CD4-positive, alpha-beta memory T cell (primary cell): ENCODE measurements at regions not wholly inside any gene's neighbourhood (a gene's known extent, or its start where the extent isn't known, plus 50 kb on each side); places are given as distances from the start of the nearest gene placed in this dataset.
A peak's percentile ranks its signal among the peaks of the same experiment; 100 is the strongest.
"Not testable (repeated sequence)": the region's sequence is repeated elsewhere in the genome, so short reads cannot be mapped to it uniquely, and the experiment has no call there.

ENCODE experiments used
- CTCF ChIA-PET: fragments of 350-600 bp; sonication (Branson Sonifier 250); formaldehyde crosslinking; loops from one replicate; lab custom pipeline; 2021; ENCODE audit warnings: inconsistent platforms; ENCODE audit not compliant: partially characterized antibody; lab: Charles Lee
- POLR2A ChIA-PET: fragments of 350-600 bp; sonication (Branson Sonifier 250); formaldehyde crosslinking; loops from one replicate; lab custom pipeline; 2021; ENCODE audit not compliant: partially characterized antibody; lab: Charles Lee
- DNase-seq, 5 donors: peaks; one replicate each; pipeline versions ENCODE4 v3.0.0 to v3.0.0-alpha.2; 2020 to 2022; ENCODE audit warnings: mixed read lengths in 1 of 5
- H3K27ac ChIP-seq: one replicate; pipeline ENCODE4 v1.7.0; 2013; ENCODE audit warnings: low read depth, low read length
- H3K27me3 ChIP-seq: 2 replicates; pipeline ENCODE4 v1.7.0; 2013; ENCODE audit warnings: mild to moderate bottlenecking, low read length, moderate library complexity; ENCODE audit not compliant: insufficient read depth
- H3K36me3 ChIP-seq: 2 replicates; pipeline ENCODE4 v1.7.0; 2013; ENCODE audit warnings: mild to moderate bottlenecking, low read length, moderate library complexity; ENCODE audit not compliant: insufficient read depth
- H3K4me1 ChIP-seq: 2 replicates; pipeline ENCODE4 v1.7.0; 2013; ENCODE audit warnings: mild to moderate bottlenecking, low read length, moderate library complexity; ENCODE audit not compliant: insufficient read depth
- H3K4me3 ChIP-seq, 2 donors: one replicate each; pipeline ENCODE4 v1.7.0; 2013; ENCODE audit warnings: low read length in 2 of 2, mild to moderate bottlenecking in 1 of 2
- H3K9me3 ChIP-seq, 2 donors: one replicate each; pipeline ENCODE4 v1.7.0; 2013; ENCODE audit warnings: low read length in 2 of 2, control low read depth in 1 of 2; ENCODE audit not compliant: control insufficient read depth in 1 of 2
- H3K27ac Mint-ChIP-seq, 7 donors: one replicate each; pipeline ENCODE4 v1.8.0; 2020 to 2021; ENCODE audit warnings: mixed read lengths in 7 of 7, mild to moderate bottlenecking in 6 of 7, inconsistent platforms in 3 of 7, moderate library complexity in 3 of 7
- H3K27me3 Mint-ChIP-seq, 2 donors: one replicate each; pipeline ENCODE4 v1.8.0; 2020 to 2021; ENCODE audit warnings: mixed read lengths in 2 of 2
- H3K36me3 Mint-ChIP-seq, 2 donors: one replicate each; pipeline ENCODE4 v1.8.0; 2020 to 2021; ENCODE audit warnings: mixed read lengths in 2 of 2, inconsistent platforms in 1 of 2, mild to moderate bottlenecking in 1 of 2
- H3K4me1 Mint-ChIP-seq, 4 donors: one replicate each; pipeline ENCODE4 v1.8.0; 2020 to 2021; ENCODE audit warnings: mixed read lengths in 4 of 4, mild to moderate bottlenecking in 1 of 4
- H3K4me3 Mint-ChIP-seq, 8 donors: one replicate each; pipeline ENCODE4 v1.8.0; 2020 to 2021; ENCODE audit warnings: mixed read lengths in 8 of 8, mild to moderate bottlenecking in 7 of 8, moderate library complexity in 6 of 8, inconsistent platforms in 3 of 8
- H3K9me3 Mint-ChIP-seq, 8 donors: one replicate each; pipeline ENCODE4 v1.8.0; 2020 to 2021; ENCODE audit warnings: mixed read lengths in 8 of 8, mild to moderate bottlenecking in 5 of 8, inconsistent platforms in 3 of 8, moderate library complexity in 1 of 8
- intact Hi-C: fragments of 100-400 bp; cut with micrococcal nuclease; formaldehyde crosslinking; loops from one replicate; pipeline ENCODE4 v1.15.1; 2023

- Mint-ChIP-seq H3K27ac (peak overlapping the region in 1 of 7 donors; percentile 24), H3K9me3 (peaks cover 0 to 9% (median 0%) of the 10 kb centered on the region in 8 donors), H3K36me3 (peaks cover 33 to 40% of the 10 kb centered on the region in 2 donors), H3K4me3 (no peak overlapping the region), H3K4me1 (peaks cover 12 to 25% (median 19%) of the 10 kb centered on the region in 4 donors), H3K27me3 (no peaks in the 10 kb centered on the region)
- intact Hi-C loops, result no loop called here
- H3K4me1 ChIP-seq, result peaks cover 21% of the 10 kb centered on the region
- H3K36me3 ChIP-seq, result peaks cover 3% of the 10 kb centered on the region
- no peak overlapping the region for H3K27ac ChIP-seq
- ChIA-PET CTCF (interaction anchor here (1.0 kb wide), 1 partner anchor 31 kb away, joined by 3 read pairs; no protein-coding TSS in a partner anchor), POLR2A (no interaction called here)
- no peaks in the 10 kb centered on the region for H3K9me3 ChIP-seq
- no peak for DNase-seq
- H3K27me3 ChIP-seq, result no peaks in the 10 kb centered on the region
- H3K4me3 ChIP-seq, result no peak overlapping the region
These were observed 81.5 kb upstream of the EDEM3 start for GRCh38 chr1:184836141-184836540.

DNA sequence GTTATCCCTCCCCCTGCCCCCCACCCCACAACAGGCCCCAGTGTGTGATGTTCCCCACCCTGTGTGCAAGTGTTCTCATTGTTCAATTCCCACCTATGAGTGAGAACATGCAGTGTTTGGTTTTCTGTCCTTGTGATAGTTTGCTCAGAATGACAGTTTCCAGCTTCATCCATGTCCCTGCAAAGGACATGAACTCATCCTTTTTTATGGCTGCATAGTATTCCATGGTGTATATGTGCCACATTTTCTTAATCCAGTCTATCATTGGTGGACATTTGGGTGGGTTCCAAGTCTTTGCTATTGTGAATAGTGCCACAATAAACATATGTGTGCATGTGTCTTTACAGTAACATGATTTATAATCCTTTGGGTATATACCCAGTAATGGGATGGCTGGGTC, 79.3 kb upstream of the EDEM3 start:
- H3K9me3 Mint-ChIP-seq, DNase-seq, H3K4me3 Mint-ChIP-seq, intact Hi-C loops, H3K36me3 ChIP-seq, H3K4me1 ChIP-seq, H3K27me3 ChIP-seq, H3K27ac ChIP-seq, H3K27me3 Mint-ChIP-seq, H3K9me3 ChIP-seq, H3K4me3 ChIP-seq, H3K27ac Mint-ChIP-seq, POLR2A ChIA-PET: not testable (repeated sequence)
- Mint-ChIP-seq H3K4me1 (peaks cover 3 to 14% (median 8%) of the 10 kb centered on the region in 4 donors), H3K36me3 (peaks cover 47 to 53% of the 10 kb centered on the region in 2 donors)
- CTCF ChIA-PET, result interaction anchor here (1.3 to 3.3 kb wide), 2 partner anchors 26 to 148 kb away, joined by 3 to 11 read pairs; no protein-coding TSS in a partner anchor

- POLR2A ChIA-PET, result interaction anchor here (0.8 to 1.2 kb wide), 3 partner anchors 10 to 12 kb away, joined by 3 to 4 read pairs (median 3); no protein-coding TSS in a partner anchor
- Mint-ChIP-seq H3K36me3 (peaks cover 45 to 46% of the 10 kb centered on the region in 2 donors), H3K4me1 (no peaks in the 10 kb centered on the region), H3K9me3 (peaks cover 0 to 9% (median 0%) of the 10 kb centered on the region in 8 donors), H3K27me3 (no peaks in the 10 kb centered on the region), H3K4me3 (no peak overlapping the region), H3K27ac (peak overlapping the region in 2 of 7 donors; percentile 16 to 35)
- Histone ChIP-seq H3K27ac (no peak overlapping the region), H3K4me1 (no peaks in the 10 kb centered on the region), H3K27me3 (no peaks in the 10 kb centered on the region), H3K36me3 (peaks cover 3% of the 10 kb centered on the region), H3K9me3 (no peaks in the 10 kb centered on the region), H3K4me3 (no peak overlapping the region)
- no peak for DNase-seq
- intact Hi-C loops, result no loop called here
- CTCF ChIA-PET, result interaction anchor here (0.9 to 3.3 kb wide), 4 partner anchors 25 to 849 kb away, joined by 3 to 11 read pairs (median 3); no protein-coding TSS in a partner anchor
These were observed 77.9 kb upstream of the EDEM3 start for GRCh38 chr1:184832517-184832916.

DNA sequence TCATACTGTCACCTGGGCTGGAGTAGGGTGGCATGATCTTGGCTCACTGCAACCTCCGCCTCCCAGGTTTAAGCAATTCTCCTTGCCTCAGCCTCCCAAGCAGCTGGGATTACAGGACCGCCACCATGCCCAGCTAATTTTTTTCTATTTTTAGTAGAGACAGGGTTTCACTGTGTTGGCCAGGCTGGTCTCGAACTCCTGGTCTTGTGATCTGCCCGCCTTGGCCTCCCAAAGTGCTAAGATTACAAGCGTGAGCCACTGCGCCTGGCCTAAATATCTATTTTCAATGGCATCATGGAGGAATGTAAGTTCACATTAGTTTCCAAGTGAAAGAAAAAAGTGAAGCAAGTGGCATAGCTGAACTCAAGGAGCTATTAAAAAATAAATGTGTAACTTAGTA, 74.8 kb upstream of the EDEM3 start:
- intact Hi-C loops, result loop anchor here (5.0 kb wide), 1 partner anchor 38 kb away; no protein-coding TSS in a partner anchor
- H3K4me3 Mint-ChIP-seq, H3K9me3 Mint-ChIP-seq, H3K9me3 ChIP-seq, H3K27ac ChIP-seq, H3K4me1 ChIP-seq, H3K4me3 ChIP-seq, DNase-seq, CTCF ChIA-PET, H3K27me3 Mint-ChIP-seq, H3K36me3 ChIP-seq, H3K27ac Mint-ChIP-seq, H3K4me1 Mint-ChIP-seq, H3K27me3 ChIP-seq: not testable (repeated sequence)
- H3K36me3 Mint-ChIP-seq, result peaks cover 38 to 54% of the 10 kb centered on the region in 2 donors
- POLR2A ChIA-PET, result interaction anchor here (1.0 kb wide), 1 partner anchor 13 kb away, joined by 3 read pairs; no protein-coding TSS in a partner anchor

GRCh38 chr1:184828369-184828717, 73.7 kb upstream of the EDEM3 start:
- ChIA-PET CTCF (interaction anchor here (0.6 to 1.1 kb wide), 3 partner anchors 34 to 154 kb away, joined by 3 to 5 read pairs (median 3); no protein-coding TSS in a partner anchor), POLR2A (no interaction called here)
- Mint-ChIP-seq H3K4me1 (peaks cover 0 to 3% (median 1%) of the 10 kb centered on the region in 4 donors), H3K4me3 (no peak overlapping the region), H3K36me3 (peaks cover 45 to 63% of the 10 kb centered on the region in 2 donors), H3K9me3 (no peaks in the 10 kb centered on the region), H3K27me3 (no peaks in the 10 kb centered on the region), H3K27ac (no peak overlapping the region)
- H3K27ac ChIP-seq, result no peak overlapping the region
- H3K36me3 ChIP-seq, result peaks cover 3% of the 10 kb centered on the region
- H3K4me3 ChIP-seq, result no peak overlapping the region
- H3K9me3 ChIP-seq, result no peaks in the 10 kb centered on the region
- no peaks in the 10 kb centered on the region for H3K4me1 ChIP-seq
- DNase-seq, result no peak
- no peaks in the 10 kb centered on the region for H3K27me3 ChIP-seq
- intact Hi-C loops, result loop anchor here (5.0 kb wide), 1 partner anchor 39 kb away; no protein-coding TSS in a partner anchor

GRCh38 chr1:184827600-184828368, 73.1 kb upstream of the EDEM3 start:
- H3K4me1 ChIP-seq, result no peaks in the 10 kb centered on the region
- H3K9me3 ChIP-seq, result no peaks in the 10 kb centered on the region
- no peaks in the 10 kb centered on the region for H3K9me3 Mint-ChIP-seq
- intact Hi-C loops, result loop anchor here (5.0 kb wide), 1 partner anchor 40 kb away; no protein-coding TSS in a partner anchor
- H3K27me3 Mint-ChIP-seq, result no peaks in the 10 kb centered on the region
- no peak overlapping the region for H3K27ac Mint-ChIP-seq
- ChIA-PET CTCF (interaction anchor here (0.6 to 1.1 kb wide), 4 partner anchors 23 to 154 kb away, joined by 3 to 5 read pairs (median 3); no protein-coding TSS in a partner anchor), POLR2A (no interaction called here)
- H3K36me3 Mint-ChIP-seq, result peaks cover 51 to 65% of the 10 kb centered on the region in 2 donors
- peaks cover 0 to 3% (median 1%) of the 10 kb centered on the region in 4 donors for H3K4me1 Mint-ChIP-seq
- no peaks in the 10 kb centered on the region for H3K27me3 ChIP-seq
- DNase-seq, result no peak
- H3K4me3 Mint-ChIP-seq, result no peak overlapping the region
- peaks cover 8% of the 10 kb centered on the region for H3K36me3 ChIP-seq
- H3K27ac ChIP-seq, result no peak overlapping the region
- no peak overlapping the region for H3K4me3 ChIP-seq

DNA sequence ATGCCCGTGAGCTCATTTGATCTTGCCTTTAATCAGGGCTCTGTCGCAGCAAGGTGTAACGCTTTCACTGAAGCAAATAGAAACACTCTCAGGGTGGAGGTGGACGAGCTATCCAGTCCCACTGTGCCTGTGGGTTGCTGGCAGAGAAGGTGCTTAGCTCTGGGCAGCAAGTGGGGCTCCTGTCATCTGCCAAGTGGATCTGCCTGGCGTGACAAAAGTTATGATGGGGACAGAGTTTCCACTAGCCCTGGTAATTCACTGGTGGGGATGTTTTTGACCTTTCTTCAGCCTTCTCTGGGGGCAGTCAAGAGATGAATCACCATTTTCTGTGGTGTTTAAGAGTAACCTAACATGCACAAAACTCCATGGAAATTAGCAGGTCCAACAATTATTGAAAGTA, 71.3 kb upstream of the EDEM3 start:
- Mint-ChIP-seq H3K9me3 (no peaks in the 10 kb centered on the region), H3K4me3 (no peak overlapping the region), H3K27me3 (no peaks in the 10 kb centered on the region), H3K27ac (peak overlapping the region in 1 of 7 donors; percentile 38), H3K36me3 (peaks cover 51 to 68% of the 10 kb centered on the region in 2 donors), H3K4me1 (peaks cover 0 to 3% (median 1%) of the 10 kb centered on the region in 4 donors)
- no peak overlapping the region for H3K27ac ChIP-seq
- H3K27me3 ChIP-seq, result no peaks in the 10 kb centered on the region
- ChIA-PET POLR2A (no interaction called here), CTCF (no interaction called here)
- H3K4me3 ChIP-seq, result no peak overlapping the region
- H3K9me3 ChIP-seq, result no peaks in the 10 kb centered on the region
- peaks cover 17% of the 10 kb centered on the region for H3K36me3 ChIP-seq
- DNase-seq, result no peak
- H3K4me1 ChIP-seq, result no peaks in the 10 kb centered on the region
- intact Hi-C loops, result loop anchor here (5.0 kb wide), 1 partner anchor 41 kb away; no protein-coding TSS in a partner anchor
